ENCODE measurements at regions not wholly inside any gene's neighbourhood (a gene's known extent, or its start where the extent isn't known, plus 50 kb on each side); places are given as distances from the start of the nearest gene placed in this dataset.
A peak's percentile ranks its signal among the peaks of the same experiment; 100 is the strongest.

GRCh38 chr1:91575909-91576519, 75.4 kb downstream of the CDC7 start:
- TF ChIP-seq, protein P1, sequence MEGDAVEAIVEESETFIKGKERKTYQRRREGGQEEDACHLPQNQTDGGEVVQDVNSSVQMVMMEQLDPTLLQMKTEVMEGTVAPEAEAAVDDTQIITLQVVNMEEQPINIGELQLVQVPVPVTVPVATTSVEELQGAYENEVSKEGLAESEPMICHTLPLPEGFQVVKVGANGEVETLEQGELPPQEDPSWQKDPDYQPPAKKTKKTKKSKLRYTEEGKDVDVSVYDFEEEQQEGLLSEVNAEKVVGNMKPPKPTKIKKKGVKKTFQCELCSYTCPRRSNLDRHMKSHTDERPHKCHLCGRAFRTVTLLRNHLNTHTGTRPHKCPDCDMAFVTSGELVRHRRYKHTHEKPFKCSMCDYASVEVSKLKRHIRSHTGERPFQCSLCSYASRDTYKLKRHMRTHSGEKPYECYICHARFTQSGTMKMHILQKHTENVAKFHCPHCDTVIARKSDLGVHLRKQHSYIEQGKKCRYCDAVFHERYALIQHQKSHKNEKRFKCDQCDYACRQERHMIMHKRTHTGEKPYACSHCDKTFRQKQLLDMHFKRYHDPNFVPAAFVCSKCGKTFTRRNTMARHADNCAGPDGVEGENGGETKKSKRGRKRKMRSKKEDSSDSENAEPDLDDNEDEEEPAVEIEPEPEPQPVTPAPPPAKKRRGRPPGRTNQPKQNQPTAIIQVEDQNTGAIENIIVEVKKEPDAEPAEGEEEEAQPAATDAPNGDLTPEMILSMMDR (IDR thresholded peaks at IDR 0.05): no peak
- TF ChIP-seq POLR2A (IDR thresholded peaks at IDR 0.05): no peak
- Histone ChIP-seq H3K27ac (peak overlapping the region in 2 of 4 donors; percentile 35 to 42), H3K4me1 (peaks cover 0 to 18% (median 9%) of the 10 kb centered on the region in 3 donors), H3K27me3 (no peaks in the 10 kb centered on the region), H3K36me3 (no peaks in the 10 kb centered on the region), H3K9me3 (no peaks in the 10 kb centered on the region), H3K4me3 (no peak overlapping the region)
- intact Hi-C loops (cut with DNase I): no loop called here
- WGBS, 2 donors: 35 to 53% methylated on average over 4 of the region's 4 CpGs
- DNase-seq: no peak

- Histone ChIP-seq H3K27ac (peak overlapping the region in 1 of 4 donors; percentile 26), H3K36me3 (no peaks in the 10 kb centered on the region), H3K27me3 (no peaks in the 10 kb centered on the region), H3K4me1 (peaks cover 0 to 10% (median 0%) of the 10 kb centered on the region in 3 donors), H3K9me3 (no peaks in the 10 kb centered on the region), H3K4me3 (no peak overlapping the region)
- TF ChIP-seq, protein P1 (IDR thresholded peaks at IDR 0.05): no peak
- TF ChIP-seq POLR2A (IDR thresholded peaks at IDR 0.05): no peak
- intact Hi-C loops (cut with DNase I): no loop called here
- WGBS, 2 donors: 80 to 86% methylated on average over 4 to 5 of the region's 5 CpGs
- no peak for DNase-seq
These were observed 77.9 kb downstream of the CDC7 start for GRCh38 chr1:91578320-91579109.

GRCh38 chr1:91579658-91580228, 79.1 kb downstream of the CDC7 start:
- TF ChIP-seq, protein P1 (IDR thresholded peaks at IDR 0.05): no peak
- TF ChIP-seq POLR2A (IDR thresholded peaks at IDR 0.05): no peak
- Histone ChIP-seq H3K4me1 (peaks cover 0 to 11% (median 0%) of the 10 kb centered on the region in 3 donors), H3K27ac (peak overlapping the region in 1 of 4 donors; percentile 32), H3K36me3 (no peaks in the 10 kb centered on the region), H3K9me3 (no peaks in the 10 kb centered on the region), H3K27me3 (no peaks in the 10 kb centered on the region), H3K4me3 (no peak overlapping the region)
- no peak for DNase-seq
- 80 to 84% methylated on average over 5 of the region's 5 CpGs for WGBS, 2 donors
- intact Hi-C loops (cut with DNase I): no loop called here

- Histone ChIP-seq H3K27ac (peak overlapping the region in 3 of 4 donors; percentile 64 to 85 (median 66)), H3K36me3 (no peaks in the 10 kb centered on the region), H3K9me3 (no peaks in the 10 kb centered on the region), H3K4me3 (no peak overlapping the region), H3K4me1 (peaks cover 0 to 11% (median 0%) of the 10 kb centered on the region in 3 donors), H3K27me3 (no peaks in the 10 kb centered on the region)
- TF ChIP-seq POLR2A (IDR thresholded peaks at IDR 0.05): no peak
- TF ChIP-seq, protein P1 (IDR thresholded peaks at IDR 0.05): no peak
- WGBS, 2 donors: 42 to 58% methylated on average over 4 of the region's 4 CpGs
- intact Hi-C loops (cut with DNase I): no loop called here
- no peak for DNase-seq
These were observed 81.8 kb downstream of the CDC7 start for GRCh38 chr1:91582431-91582921.

GRCh38 chr1:91583326-91583755, 82.7 kb downstream of the CDC7 start:
- no peaks in the 10 kb centered on the region for H3K36me3 ChIP-seq
- intact Hi-C loops (cut with DNase I): no loop called here
- peaks cover 0 to 11% (median 0%) of the 10 kb centered on the region in 3 donors for H3K4me1 ChIP-seq
- no peaks in the 10 kb centered on the region for H3K27me3 ChIP-seq
- peak overlapping the region in 3 of 4 donors; percentile 64 to 85 (median 66) for H3K27ac ChIP-seq
- no peak for DNase-seq
- no peak overlapping the region for H3K4me3 ChIP-seq
- no peaks in the 10 kb centered on the region for H3K9me3 ChIP-seq
- 52 to 72% methylated on average over 5 to 7 of the region's 7 CpGs for WGBS, 2 donors
- TF ChIP-seq, protein P1 (IDR thresholded peaks at IDR 0.05): no peak
- TF ChIP-seq POLR2A (IDR thresholded peaks at IDR 0.05): no peak

Data from esophagus squamous epithelium (tissue), 5 donors.